ENCODE measurements at regions not wholly inside any gene's neighbourhood (a gene's known extent, or its start where the extent isn't known, plus 50 kb on each side); places are given as distances from the start of the nearest gene placed in this dataset.

GRCh38 chr6:43932259-43933147, 162.5 kb downstream of the VEGFA start:
- H3K27ac ChIP-seq: no peak overlapping the region
- WGBS, 2 donors: 90 to 94% methylated on average over 13 of the region's 13 CpGs
- ATAC-seq (no peak), DNase-seq (no peak), FAIRE-seq (no peak)
- no peak overlapping the region for H3K4me3 ChIP-seq
- intact Hi-C loops (cut with DNase I): no loop called here
- no peaks in the 10 kb centered on the region for H3K9me3 ChIP-seq
- TF ChIP-seq, protein P1, sequence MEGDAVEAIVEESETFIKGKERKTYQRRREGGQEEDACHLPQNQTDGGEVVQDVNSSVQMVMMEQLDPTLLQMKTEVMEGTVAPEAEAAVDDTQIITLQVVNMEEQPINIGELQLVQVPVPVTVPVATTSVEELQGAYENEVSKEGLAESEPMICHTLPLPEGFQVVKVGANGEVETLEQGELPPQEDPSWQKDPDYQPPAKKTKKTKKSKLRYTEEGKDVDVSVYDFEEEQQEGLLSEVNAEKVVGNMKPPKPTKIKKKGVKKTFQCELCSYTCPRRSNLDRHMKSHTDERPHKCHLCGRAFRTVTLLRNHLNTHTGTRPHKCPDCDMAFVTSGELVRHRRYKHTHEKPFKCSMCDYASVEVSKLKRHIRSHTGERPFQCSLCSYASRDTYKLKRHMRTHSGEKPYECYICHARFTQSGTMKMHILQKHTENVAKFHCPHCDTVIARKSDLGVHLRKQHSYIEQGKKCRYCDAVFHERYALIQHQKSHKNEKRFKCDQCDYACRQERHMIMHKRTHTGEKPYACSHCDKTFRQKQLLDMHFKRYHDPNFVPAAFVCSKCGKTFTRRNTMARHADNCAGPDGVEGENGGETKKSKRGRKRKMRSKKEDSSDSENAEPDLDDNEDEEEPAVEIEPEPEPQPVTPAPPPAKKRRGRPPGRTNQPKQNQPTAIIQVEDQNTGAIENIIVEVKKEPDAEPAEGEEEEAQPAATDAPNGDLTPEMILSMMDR (IDR thresholded peaks at IDR 0.05): no peak
- H3K4me1 ChIP-seq: peaks cover 0 to 7% (median 4%) of the 10 kb centered on the region in 3 donors
- H3K27me3 ChIP-seq: no peaks in the 10 kb centered on the region
- no peaks in the 10 kb centered on the region for H3K36me3 ChIP-seq

GRCh38 chr6:43931201-43931600, 161.2 kb downstream of the VEGFA start:
- ATAC-seq: no peak
- no peak for FAIRE-seq
- Histone ChIP-seq H3K9me3 (no peaks in the 10 kb centered on the region), H3K36me3 (no peaks in the 10 kb centered on the region), H3K27ac (no peak overlapping the region), H3K27me3 (no peaks in the 10 kb centered on the region), H3K4me1 (peaks cover 2 to 18% (median 15%) of the 10 kb centered on the region in 3 donors), H3K4me3 (no peak overlapping the region)
- DNase-seq: peak in 1 of 6 donors; percentile 2
- TF ChIP-seq, protein P1 (IDR thresholded peaks at IDR 0.05): no peak
- 80 to 81% methylated on average over 6 of the region's 6 CpGs for WGBS, 2 donors
- intact Hi-C loops (cut with DNase I): no loop called here

DNA sequence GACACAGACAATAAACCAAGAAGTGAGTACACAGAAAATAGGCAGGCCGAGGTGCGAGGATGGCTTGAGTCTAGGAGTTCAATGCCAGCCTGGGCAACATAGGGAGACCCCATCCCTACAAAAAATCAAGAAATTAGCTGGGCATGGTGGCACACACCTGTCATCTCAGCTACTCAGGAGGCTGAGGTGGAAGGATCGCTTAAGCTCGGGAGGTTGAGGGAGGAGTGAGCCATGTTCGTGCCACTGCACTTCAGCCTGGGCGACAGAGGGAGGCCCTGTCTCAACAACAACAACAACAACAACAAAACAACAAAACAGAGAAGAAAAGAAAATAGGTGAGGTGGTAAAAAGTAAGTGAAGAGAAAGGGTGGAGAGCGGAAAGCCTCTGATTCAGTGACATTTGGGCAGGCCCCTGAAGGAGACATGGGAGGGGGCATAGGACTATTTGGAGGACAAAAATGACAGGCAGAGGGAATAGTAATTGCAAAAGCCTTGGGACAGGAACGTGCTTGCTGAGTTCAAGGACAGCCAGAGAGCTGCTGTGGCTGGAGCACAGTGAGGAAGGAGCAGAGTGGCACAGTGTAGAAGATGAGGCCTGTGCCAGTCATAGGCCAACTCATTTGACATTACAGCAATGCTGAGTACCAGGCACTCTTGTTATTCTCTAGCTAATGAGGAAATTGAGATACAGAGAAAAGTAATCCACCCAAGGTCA, 160.6 kb downstream of the VEGFA start:
- no peaks in the 10 kb centered on the region for H3K36me3 ChIP-seq
- H3K27me3 ChIP-seq: no peaks in the 10 kb centered on the region
- FAIRE-seq (no peak), DNase-seq (peak in 1 of 6 donors; percentile 2), ATAC-seq (no peak)
- intact Hi-C loops (cut with DNase I): no loop called here
- WGBS, 2 donors: 85 to 86% methylated on average over 8 of the region's 8 CpGs
- TF ChIP-seq, protein P1 (IDR thresholded peaks at IDR 0.05): no peak
- H3K27ac ChIP-seq: no peak overlapping the region
- peaks cover 5 to 22% (median 16%) of the 10 kb centered on the region in 3 donors for H3K4me1 ChIP-seq
- H3K9me3 ChIP-seq: no peaks in the 10 kb centered on the region
- H3K4me3 ChIP-seq: no peak overlapping the region

DNA sequence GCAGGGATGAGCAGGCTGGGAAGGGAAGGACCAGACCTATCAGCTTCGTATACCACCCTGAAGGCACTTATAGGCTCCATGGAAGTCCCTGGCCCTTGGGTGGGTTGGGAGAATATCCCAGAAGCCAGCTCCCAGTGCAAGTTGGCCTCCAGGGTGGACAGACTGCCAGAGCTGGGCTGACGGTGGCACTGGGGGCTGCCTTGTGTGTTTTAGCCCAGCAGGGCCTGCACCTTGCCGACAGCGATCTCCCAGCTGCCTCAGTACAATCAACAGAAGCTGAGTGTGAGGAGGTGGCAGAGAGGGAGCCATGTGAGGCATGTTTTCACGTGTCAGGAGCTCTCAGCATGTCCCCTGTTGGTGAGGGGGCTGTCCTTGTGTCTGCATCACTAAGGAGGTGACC, 159.5 kb downstream of the VEGFA start:
- 89 to 92% methylated on average over 5 of the region's 5 CpGs for WGBS, 2 donors
- DNase-seq (peak in 2 of 6 donors; percentile 2 to 37), FAIRE-seq (no peak), ATAC-seq (no peak)
- H3K9me3 ChIP-seq: no peaks in the 10 kb centered on the region
- intact Hi-C loops (cut with DNase I): no loop called here
- no peaks in the 10 kb centered on the region for H3K27me3 ChIP-seq
- H3K36me3 ChIP-seq: no peaks in the 10 kb centered on the region
- TF ChIP-seq, protein P1 (IDR thresholded peaks at IDR 0.05): no peak
- H3K4me3 ChIP-seq: no peak overlapping the region
- H3K27ac ChIP-seq: no peak overlapping the region
- H3K4me1 ChIP-seq: peaks cover 5 to 22% (median 16%) of the 10 kb centered on the region in 3 donors

All from pancreas (tissue), 10 donors.